BLaER1 (cell line): ENCODE measurements at regions not wholly inside any gene's neighbourhood (a gene's known extent, or its start where the extent isn't known, plus 50 kb on each side); places are given as distances from the start of the nearest gene placed in this dataset.

Experiments used
- H3K27ac ChIP-seq: shearing (Covaris generic); formaldehyde crosslinking; 2 replicates; pipeline ENCODE4 v1.8.1; 2022
- H3K27me3 ChIP-seq: shearing (Covaris generic); formaldehyde crosslinking; 2 replicates; pipeline ENCODE4 v1.8.1; 2022
- H3K36me3 ChIP-seq: shearing (Covaris generic); formaldehyde crosslinking; 2 replicates; pipeline ENCODE4 v1.8.1; 2022
- H3K4me1 ChIP-seq: shearing (Covaris generic); formaldehyde crosslinking; 2 replicates; pipeline ENCODE4 v1.8.1; 2022
- H3K4me2 ChIP-seq: shearing (Covaris generic); formaldehyde crosslinking; 2 replicates; pipeline ENCODE4 v1.8.1; 2022
- H3K4me3 ChIP-seq: shearing (Covaris generic); formaldehyde crosslinking; 2 replicates; pipeline ENCODE4 v1.8.1; 2022
- H3K9ac ChIP-seq: shearing (Covaris generic); formaldehyde crosslinking; 2 replicates; pipeline ENCODE4 v1.8.1; 2022
- H3K9me3 ChIP-seq: shearing (Covaris generic); formaldehyde crosslinking; 2 replicates; pipeline ENCODE4 v1.8.1; 2022
- H4K20me1 ChIP-seq: shearing (Covaris generic); formaldehyde crosslinking; 2 replicates; pipeline ENCODE4 v1.8.1; 2022
- Cebpa-rat ChIP-seq: shearing (Covaris generic); IDR thresholded peaks from 2 replicates; pipeline ENCODE4 v1.8.1; 2022

GRCh38 chr13:70932511-70932910, 824.3 kb upstream of the KLHL1 start:
- no peak for TF ChIP-seq Cebpa-rat
- Histone ChIP-seq H3K9me3 (no peaks in the 10 kb centered on the region), H3K4me3 (no peak overlapping the region), H3K4me1 (no peaks in the 10 kb centered on the region), H3K4me2 (no peak overlapping the region), H3K27ac (no peak overlapping the region), H4K20me1 (no peaks in the 10 kb centered on the region), H3K27me3 (no peaks in the 10 kb centered on the region), H3K9ac (no peak overlapping the region), H3K36me3 (no peaks in the 10 kb centered on the region)

- Histone ChIP-seq H3K9ac (no peak overlapping the region), H3K27me3 (no peaks in the 10 kb centered on the region), H3K9me3 (no peaks in the 10 kb centered on the region), H3K27ac (no peak overlapping the region), H4K20me1 (no peaks in the 10 kb centered on the region), H3K4me2 (no peak overlapping the region), H3K36me3 (no peaks in the 10 kb centered on the region), H3K4me3 (no peak overlapping the region), H3K4me1 (no peaks in the 10 kb centered on the region)
- TF ChIP-seq Cebpa-rat = no peak
Measured at GRCh38 chr13:70923863-70924752, 815.9 kb upstream of the KLHL1 start.

GRCh38 chr13:70911286-70911685, 803.0 kb upstream of the KLHL1 start:
- H3K9ac ChIP-seq = no peak overlapping the region
- no peak overlapping the region for H3K4me2 ChIP-seq
- no peak overlapping the region for H3K4me3 ChIP-seq
- no peaks in the 10 kb centered on the region for H4K20me1 ChIP-seq
- no peaks in the 10 kb centered on the region for H3K9me3 ChIP-seq
- no peaks in the 10 kb centered on the region for H3K36me3 ChIP-seq
- no peak overlapping the region for H3K27ac ChIP-seq
- H3K27me3 ChIP-seq = no peaks in the 10 kb centered on the region
- no peak for TF ChIP-seq Cebpa-rat
- H3K4me1 ChIP-seq = no peaks in the 10 kb centered on the region

GRCh38 chr13:70908795-70909194, 800.5 kb upstream of the KLHL1 start:
- Histone ChIP-seq H3K36me3 (no peaks in the 10 kb centered on the region), H4K20me1 (no peaks in the 10 kb centered on the region), H3K4me2 (no peak overlapping the region), H3K9me3 (no peaks in the 10 kb centered on the region), H3K27me3 (no peaks in the 10 kb centered on the region), H3K9ac (no peak overlapping the region), H3K27ac (no peak overlapping the region), H3K4me3 (no peak overlapping the region), H3K4me1 (no peaks in the 10 kb centered on the region)
- TF ChIP-seq Cebpa-rat = no peak

GRCh38 chr13:70905035-70905434, 796.8 kb upstream of the KLHL1 start:
- Histone ChIP-seq H3K9me3 (no peaks in the 10 kb centered on the region), H3K4me3 (no peak overlapping the region), H3K27me3 (no peaks in the 10 kb centered on the region), H3K27ac (no peak overlapping the region), H3K36me3 (no peaks in the 10 kb centered on the region), H3K4me2 (no peak overlapping the region), H3K4me1 (no peaks in the 10 kb centered on the region), H3K9ac (no peak overlapping the region), H4K20me1 (no peaks in the 10 kb centered on the region)
- no peak for TF ChIP-seq Cebpa-rat

- Histone ChIP-seq H4K20me1 (no peaks in the 10 kb centered on the region), H3K4me3 (no peak overlapping the region), H3K9me3 (no peaks in the 10 kb centered on the region), H3K9ac (no peak overlapping the region), H3K4me2 (no peak overlapping the region), H3K4me1 (no peaks in the 10 kb centered on the region), H3K36me3 (no peaks in the 10 kb centered on the region), H3K27ac (no peak overlapping the region), H3K27me3 (no peaks in the 10 kb centered on the region)
- no peak for TF ChIP-seq Cebpa-rat
Measured at GRCh38 chr13:70896136-70896535, 787.9 kb upstream of the KLHL1 start.

- Histone ChIP-seq H3K9ac (no peak overlapping the region), H3K36me3 (no peaks in the 10 kb centered on the region), H3K4me3 (no peak overlapping the region), H4K20me1 (no peaks in the 10 kb centered on the region), H3K4me1 (no peaks in the 10 kb centered on the region), H3K9me3 (no peaks in the 10 kb centered on the region), H3K27ac (no peak overlapping the region), H3K4me2 (no peak overlapping the region), H3K27me3 (no peaks in the 10 kb centered on the region)
- no peak for TF ChIP-seq Cebpa-rat
Measured at GRCh38 chr13:70895599-70895998, 787.3 kb upstream of the KLHL1 start.

- H3K4me2 ChIP-seq = no peak overlapping the region
Measured at GRCh38 chr13:70894258-70894657, 786.0 kb upstream of the KLHL1 start.

GRCh38 chr13:70893832-70894231, 785.6 kb upstream of the KLHL1 start:
- H3K4me2 ChIP-seq = no peak overlapping the region

More at GRCh38 chr13:70894258-70894657, 786.0 kb upstream of the KLHL1 start:
- no peak for TF ChIP-seq Cebpa-rat
- Histone ChIP-seq H3K27ac (no peak overlapping the region), H3K9ac (no peak overlapping the region), H3K4me3 (no peak overlapping the region), H4K20me1 (no peaks in the 10 kb centered on the region), H3K4me1 (no peaks in the 10 kb centered on the region), H3K9me3 (no peaks in the 10 kb centered on the region), H3K36me3 (no peaks in the 10 kb centered on the region), H3K27me3 (no peaks in the 10 kb centered on the region)

GRCh38 chr13:70890289-70890688, 782.0 kb upstream of the KLHL1 start:
- no peak overlapping the region for H3K4me2 ChIP-seq
- no peaks in the 10 kb centered on the region for H4K20me1 ChIP-seq
- no peak overlapping the region for H3K4me3 ChIP-seq
- no peaks in the 10 kb centered on the region for H3K36me3 ChIP-seq
- no peaks in the 10 kb centered on the region for H3K4me1 ChIP-seq
- H3K27ac ChIP-seq = no peak overlapping the region
- no peaks in the 10 kb centered on the region for H3K9me3 ChIP-seq
- no peaks in the 10 kb centered on the region for H3K27me3 ChIP-seq
- no peak overlapping the region for H3K9ac ChIP-seq
- TF ChIP-seq Cebpa-rat = no peak

More at GRCh38 chr13:70893832-70894231, 785.6 kb upstream of the KLHL1 start:
- H3K27ac ChIP-seq = no peak overlapping the region
- no peak overlapping the region for H3K9ac ChIP-seq
- no peak overlapping the region for H3K4me3 ChIP-seq
- no peaks in the 10 kb centered on the region for H3K4me1 ChIP-seq
- no peaks in the 10 kb centered on the region for H3K9me3 ChIP-seq
- no peaks in the 10 kb centered on the region for H4K20me1 ChIP-seq
- H3K27me3 ChIP-seq = no peaks in the 10 kb centered on the region
- no peaks in the 10 kb centered on the region for H3K36me3 ChIP-seq
- no peak for TF ChIP-seq Cebpa-rat
